DOHH2 (cell line): ENCODE measurements at regions not wholly inside any gene's neighbourhood (a gene's known extent, or its start where the extent isn't known, plus 50 kb on each side); places are given as distances from the start of the nearest gene placed in this dataset.

Experiments
- H3F3A ChIP-seq: fragments of 200-600 bp; sonication (generic), shearing (Covaris generic); 2 replicates; pipeline ENCODE4 v1.6.0; 2016; ENCODE audit warnings: antibody characterized with exemption, mild to moderate bottlenecking; ENCODE audit not compliant: control insufficient read depth, insufficient read depth
- H3K27ac ChIP-seq: fragments of 200-600 bp; sonication (generic); 2 replicates; pipeline ENCODE4 v1.5.1; 2014; ENCODE audit warnings: low read depth, mild to moderate bottlenecking, low read length, moderate library complexity
- H3K27me3 ChIP-seq: fragments of 200-600 bp; sonication (generic); 2 replicates; pipeline ENCODE4 v1.6.1; 2014; ENCODE audit warnings: mild to moderate bottlenecking, low read length, mixed read lengths; ENCODE audit not compliant: control insufficient read depth
- H3K36me3 ChIP-seq: fragments of 200-600 bp; sonication (generic); 2 replicates; pipeline ENCODE4 v1.6.1; 2014; ENCODE audit warnings: mild to moderate bottlenecking, low read length, moderate library complexity, mixed read lengths; ENCODE audit not compliant: control insufficient read depth
- H3K4me1 ChIP-seq: fragments of 200-600 bp; sonication (generic); 2 replicates; pipeline ENCODE4 v1.6.1; 2014; ENCODE audit warnings: mild to moderate bottlenecking, low read length, mixed read lengths; ENCODE audit not compliant: control insufficient read depth
- H3K4me2 ChIP-seq: fragments of 200-600 bp; sonication (generic); 2 replicates; pipeline ENCODE4 v1.6.0; 2014; ENCODE audit warnings: mild to moderate bottlenecking, low read length, moderate library complexity
- H3K4me3 ChIP-seq: fragments of 200-600 bp; sonication (generic); 2 replicates; pipeline ENCODE4 v1.5.1; 2014; ENCODE audit warnings: mild to moderate bottlenecking, low read length, mixed read lengths
- H3K79me2 ChIP-seq: fragments of 200-600 bp; sonication (generic); 2 replicates; pipeline ENCODE4 v1.6.1; 2014; ENCODE audit warnings: mild to moderate bottlenecking, low read length, mixed read lengths; ENCODE audit not compliant: control insufficient read depth
- H3K9me2 ChIP-seq: fragments of 200-600 bp; sonication (generic); replicated peaks from 2 replicates; pipeline ENCODE4 v1.6.1; 2014; ENCODE audit warnings: mild to moderate bottlenecking, low read length, mixed read lengths; ENCODE audit not compliant: control insufficient read depth
- H3K9me3 ChIP-seq: fragments of 200-600 bp; sonication (generic); 2 replicates; pipeline ENCODE4 v1.6.1; 2014; ENCODE audit warnings: antibody characterized with exemption, low read length, mixed read lengths; ENCODE audit not compliant: control insufficient read depth, insufficient read depth
- H4K20me1 ChIP-seq: fragments of 200-600 bp; sonication (generic); 2 replicates; pipeline ENCODE4 v1.6.0; 2014; ENCODE audit warnings: low read depth, mild to moderate bottlenecking, antibody characterized with exemption, low read length, moderate library complexity; ENCODE audit not compliant: control insufficient read depth, insufficient read depth
- EZH2phosphoT487 ChIP-seq: fragments of 200-600 bp; sonication (generic); IDR thresholded peaks from 2 replicates; pipeline ENCODE4 v1.6.1; 2017; ENCODE audit warnings: borderline replicate concordance, mild to moderate bottlenecking, antibody characterized with exemption, low read length, moderate library complexity, mixed read lengths
- TF ChIP-seq, protein P1 (sequence below): fragments of 200-600 bp; sonication (generic); IDR thresholded peaks from one replicate; pipeline ENCODE4 v1.5.1; 2014; ENCODE audit warnings: antibody characterized with exemption, mild to moderate bottlenecking, low read depth, low read length; ENCODE audit not compliant: poor library complexity, severe bottlenecking

DNA sequence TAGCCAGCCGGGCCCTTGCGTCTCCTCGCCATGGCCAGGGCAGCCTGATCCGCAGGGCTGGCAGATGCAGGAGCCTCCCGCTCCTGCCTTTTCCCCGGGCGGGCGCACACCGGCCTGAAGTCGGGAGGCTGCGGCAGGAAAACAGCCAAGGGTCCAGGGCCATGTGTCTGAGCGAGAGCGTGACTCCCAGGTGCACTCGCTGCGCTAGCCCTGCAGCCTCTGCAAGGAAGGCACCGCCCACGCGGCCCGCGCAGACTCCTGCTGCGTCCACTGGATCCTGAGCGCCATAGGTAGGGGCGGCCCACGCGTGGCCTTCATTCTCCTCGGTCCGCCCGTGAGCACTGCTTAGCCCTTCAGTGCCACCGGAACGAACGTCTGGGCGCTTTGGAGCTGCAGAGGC is 379.9 kb downstream of the TRAM1L1 start:
- no peaks in the 10 kb centered on the region for H3F3A ChIP-seq
- no peaks in the 10 kb centered on the region for H3K36me3 ChIP-seq
- H3K4me2 ChIP-seq: no peak overlapping the region
- H3K79me2 ChIP-seq: no peaks in the 10 kb centered on the region
- H3K9me3 ChIP-seq: no peaks in the 10 kb centered on the region
- no peaks in the 10 kb centered on the region for H3K27me3 ChIP-seq
- H3K27ac ChIP-seq: no peak overlapping the region
- H3K9me2 ChIP-seq: no peaks in the 10 kb centered on the region
- H3K4me3 ChIP-seq: no peak overlapping the region
- no peaks in the 10 kb centered on the region for H4K20me1 ChIP-seq
- no peaks in the 10 kb centered on the region for H3K4me1 ChIP-seq
- TF ChIP-seq, protein P1, sequence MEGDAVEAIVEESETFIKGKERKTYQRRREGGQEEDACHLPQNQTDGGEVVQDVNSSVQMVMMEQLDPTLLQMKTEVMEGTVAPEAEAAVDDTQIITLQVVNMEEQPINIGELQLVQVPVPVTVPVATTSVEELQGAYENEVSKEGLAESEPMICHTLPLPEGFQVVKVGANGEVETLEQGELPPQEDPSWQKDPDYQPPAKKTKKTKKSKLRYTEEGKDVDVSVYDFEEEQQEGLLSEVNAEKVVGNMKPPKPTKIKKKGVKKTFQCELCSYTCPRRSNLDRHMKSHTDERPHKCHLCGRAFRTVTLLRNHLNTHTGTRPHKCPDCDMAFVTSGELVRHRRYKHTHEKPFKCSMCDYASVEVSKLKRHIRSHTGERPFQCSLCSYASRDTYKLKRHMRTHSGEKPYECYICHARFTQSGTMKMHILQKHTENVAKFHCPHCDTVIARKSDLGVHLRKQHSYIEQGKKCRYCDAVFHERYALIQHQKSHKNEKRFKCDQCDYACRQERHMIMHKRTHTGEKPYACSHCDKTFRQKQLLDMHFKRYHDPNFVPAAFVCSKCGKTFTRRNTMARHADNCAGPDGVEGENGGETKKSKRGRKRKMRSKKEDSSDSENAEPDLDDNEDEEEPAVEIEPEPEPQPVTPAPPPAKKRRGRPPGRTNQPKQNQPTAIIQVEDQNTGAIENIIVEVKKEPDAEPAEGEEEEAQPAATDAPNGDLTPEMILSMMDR: no peak
- no peak for TF ChIP-seq EZH2phosphoT487

- TF ChIP-seq, protein P1: no peak
- no peak for TF ChIP-seq EZH2phosphoT487
Measured at GRCh38 chr4:116702949-116703348, 382.4 kb downstream of the TRAM1L1 start.

GRCh38 chr4:116688536-116688935 is 396.8 kb downstream of the TRAM1L1 start:
- Histone ChIP-seq H3K9me3 (no peaks in the 10 kb centered on the region; the same call in 1 of the 2 replicates), H3K9me2 (no peaks in the 10 kb centered on the region), H3K27ac (no peak overlapping the region), H3K4me1 (no peaks in the 10 kb centered on the region), H3K4me3 (no peak overlapping the region), H3F3A (no peaks in the 10 kb centered on the region), H3K4me2 (no peak overlapping the region), H3K27me3 (no peaks in the 10 kb centered on the region), H4K20me1 (no peaks in the 10 kb centered on the region), H3K36me3 (no peaks in the 10 kb centered on the region), H3K79me2 (no peaks in the 10 kb centered on the region)
- TF ChIP-seq, protein P1: no peak
- TF ChIP-seq EZH2phosphoT487: no peak

More at GRCh38 chr4:116702949-116703348, 382.4 kb downstream of the TRAM1L1 start:
- Histone ChIP-seq H4K20me1 (no peaks in the 10 kb centered on the region), H3K9me2 (no peaks in the 10 kb centered on the region), H3K9me3 (no peaks in the 10 kb centered on the region), H3K4me2 (no peak overlapping the region), H3K4me3 (no peak overlapping the region), H3K4me1 (no peaks in the 10 kb centered on the region), H3F3A (no peaks in the 10 kb centered on the region), H3K36me3 (no peaks in the 10 kb centered on the region), H3K79me2 (no peaks in the 10 kb centered on the region), H3K27ac (no peak overlapping the region), H3K27me3 (no peaks in the 10 kb centered on the region)
